Lung (tissue), 11 donors: ENCODE measurements at regions not wholly inside any gene's neighbourhood (a gene's known extent, or its start where the extent isn't known, plus 50 kb on each side); places are given as distances from the start of the nearest gene placed in this dataset.

Experiments used
- ATAC-seq: fragments of 200-7000 bp; cut with Tn5 transposase; one replicate; pipeline ENCODE4 v1.9.1; 2020; ENCODE audit warnings: moderate number of reproducible peaks; ENCODE audit not compliant: insufficient read depth, low FRiP score
- DNase-seq, 3 donors: peaks; one replicate each; pipeline ENCODE4 v3.0.0-alpha.2; 2013 to 2017
- H3K27ac ChIP-seq, 2 donors: one replicate each; pipeline ENCODE4 v1.5.1; 2013; ENCODE audit warnings: mild to moderate bottlenecking in 2 of 2, moderate library complexity in 2 of 2, control low read depth in 1 of 2, inconsistent platforms in 1 of 2, low read depth in 1 of 2, low read length in 1 of 2
- H3K27me3 ChIP-seq, 3 donors: one replicate each; pipeline ENCODE4 v1.5.1; 2013; ENCODE audit warnings: low read length in 2 of 3; ENCODE audit not compliant: control insufficient read depth in 3 of 3, insufficient read depth in 3 of 3
- H3K36me3 ChIP-seq, 4 donors: one replicate each; pipeline ENCODE4 v1.5.1; 2013; ENCODE audit warnings: low read length in 4 of 4, mild to moderate bottlenecking in 1 of 4, moderate library complexity in 1 of 4; ENCODE audit not compliant: control insufficient read depth in 4 of 4, insufficient read depth in 4 of 4
- H3K4me1 ChIP-seq, 5 donors: one replicate each; pipeline ENCODE4 v1.5.1; 2013; ENCODE audit warnings: low read length in 5 of 5, mild to moderate bottlenecking in 2 of 5, moderate library complexity in 1 of 5; ENCODE audit not compliant: control insufficient read depth in 5 of 5, insufficient read depth in 5 of 5
- H3K4me3 ChIP-seq: one replicate; pipeline ENCODE4 v1.5.1; 2013; ENCODE audit warnings: mild to moderate bottlenecking, control low read depth, moderate library complexity
- H3K9ac ChIP-seq, 2 donors: one replicate each; pipeline ENCODE4 v1.5.1; 2013; ENCODE audit warnings: low read length in 2 of 2, control low read depth in 1 of 2; ENCODE audit not compliant: insufficient read depth in 1 of 2
- H3K9me3 ChIP-seq, 4 donors: one replicate each; pipeline ENCODE4 v1.5.1; 2013; ENCODE audit warnings: low read length in 3 of 4, mild to moderate bottlenecking in 1 of 4, moderate library complexity in 1 of 4; ENCODE audit not compliant: control insufficient read depth in 4 of 4, insufficient read depth in 3 of 4
- WGBS, 2 donors: extraction: QIAGEN DNeasy Blood & Tissue Kit; methylation state at CpG; one replicate each; pipeline ENCODE4 v1.1.7; 2013; 5-methylcytosine and 5-hydroxymethylcytosine counted together
- TF ChIP-seq, protein P1 (sequence below): IDR thresholded peaks from 2 replicates; pipeline ENCODE4 v1.5.1; 2012; ENCODE audit warnings: mild to moderate bottlenecking; ENCODE audit errors: control extremely low read depth, extremely low read depth
- donor health status: control.
- donor health status: control.
- donor health status: Bipolar disorder and iron deficiency.
- donor health status: healthy.
- donor health status: DM: yes; HTN: yes; CAD: no.

DNA sequence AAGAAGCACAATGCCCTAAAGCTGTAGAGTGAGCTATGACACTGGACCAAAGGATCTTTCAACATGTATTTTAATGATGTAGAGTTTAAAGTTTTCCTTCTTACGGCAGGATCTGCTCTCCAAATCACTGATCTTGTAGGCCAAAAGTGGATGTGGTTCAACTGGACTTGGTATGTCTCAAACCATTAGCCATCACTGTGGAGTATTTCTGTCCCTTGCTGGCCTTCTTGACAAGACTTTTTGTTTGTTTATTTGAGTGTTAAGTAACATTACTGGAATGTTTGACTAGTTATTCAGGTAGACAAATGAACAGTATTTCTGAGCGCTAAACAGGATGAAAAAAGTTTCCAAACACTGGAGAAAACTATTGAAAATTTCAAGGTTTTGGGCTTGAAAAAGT lies 472.7 kb upstream of the CFAP20DC start:
- no peak for ATAC-seq
- 79 to 93% methylated on average over 2 of the region's 2 CpGs for WGBS, 2 donors
- DNase-seq = no peak

DNA sequence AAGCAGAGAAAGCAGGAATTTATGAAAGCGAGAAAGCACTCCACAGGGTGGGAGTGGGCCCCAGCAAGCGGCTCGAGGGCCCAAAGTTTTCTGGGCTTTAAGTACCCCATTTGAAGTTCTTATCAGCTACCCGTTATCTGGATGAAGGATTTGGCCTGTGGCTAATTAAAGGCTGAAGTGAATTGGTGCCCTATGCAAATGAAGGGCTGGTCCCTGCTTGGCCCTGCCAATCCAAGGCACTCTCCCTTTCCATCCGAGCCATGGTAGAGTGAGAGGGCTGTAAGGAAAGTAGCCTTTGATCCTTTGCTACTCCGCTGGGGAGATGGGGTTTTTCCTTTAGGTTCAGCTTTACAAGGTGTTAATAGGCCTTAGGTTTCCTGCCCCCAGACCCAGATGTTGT lies 469.3 kb upstream of the CFAP20DC start:
- Histone ChIP-seq H3K36me3 (no peaks in the 10 kb centered on the region), H3K9me3 (no peaks in the 10 kb centered on the region), H3K4me1 (peaks cover 0 to 12% (median 0%) of the 10 kb centered on the region in 5 donors), H3K4me3 (no peak overlapping the region), H3K27ac (no peak overlapping the region), H3K9ac (no peak overlapping the region), H3K27me3 (no peaks in the 10 kb centered on the region)
- no peak for ATAC-seq
- DNase-seq = no peak
- WGBS, 2 donors = 86 to 95% methylated on average over 6 of the region's 6 CpGs
- TF ChIP-seq, protein P1, sequence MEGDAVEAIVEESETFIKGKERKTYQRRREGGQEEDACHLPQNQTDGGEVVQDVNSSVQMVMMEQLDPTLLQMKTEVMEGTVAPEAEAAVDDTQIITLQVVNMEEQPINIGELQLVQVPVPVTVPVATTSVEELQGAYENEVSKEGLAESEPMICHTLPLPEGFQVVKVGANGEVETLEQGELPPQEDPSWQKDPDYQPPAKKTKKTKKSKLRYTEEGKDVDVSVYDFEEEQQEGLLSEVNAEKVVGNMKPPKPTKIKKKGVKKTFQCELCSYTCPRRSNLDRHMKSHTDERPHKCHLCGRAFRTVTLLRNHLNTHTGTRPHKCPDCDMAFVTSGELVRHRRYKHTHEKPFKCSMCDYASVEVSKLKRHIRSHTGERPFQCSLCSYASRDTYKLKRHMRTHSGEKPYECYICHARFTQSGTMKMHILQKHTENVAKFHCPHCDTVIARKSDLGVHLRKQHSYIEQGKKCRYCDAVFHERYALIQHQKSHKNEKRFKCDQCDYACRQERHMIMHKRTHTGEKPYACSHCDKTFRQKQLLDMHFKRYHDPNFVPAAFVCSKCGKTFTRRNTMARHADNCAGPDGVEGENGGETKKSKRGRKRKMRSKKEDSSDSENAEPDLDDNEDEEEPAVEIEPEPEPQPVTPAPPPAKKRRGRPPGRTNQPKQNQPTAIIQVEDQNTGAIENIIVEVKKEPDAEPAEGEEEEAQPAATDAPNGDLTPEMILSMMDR = no peak

More for the DNA sequence above, 472.7 kb upstream of the CFAP20DC start:
- H3K4me1 ChIP-seq = peaks cover 0 to 12% (median 0%) of the 10 kb centered on the region in 5 donors
- TF ChIP-seq, protein P1 = no peak
- H3K27ac ChIP-seq = no peak overlapping the region
- H3K36me3 ChIP-seq = no peaks in the 10 kb centered on the region
- H3K27me3 ChIP-seq = no peaks in the 10 kb centered on the region
- no peak overlapping the region for H3K9ac ChIP-seq
- H3K9me3 ChIP-seq = no peaks in the 10 kb centered on the region
- H3K4me3 ChIP-seq = no peak overlapping the region

GRCh38 chr3:59518283-59519055 lies 468.6 kb upstream of the CFAP20DC start:
- H3K4me3 ChIP-seq = no peak overlapping the region
- H3K9me3 ChIP-seq = no peaks in the 10 kb centered on the region
- WGBS, 2 donors = 88 to 94% methylated on average over 14 of the region's 14 CpGs
- peaks cover 0 to 12% (median 0%) of the 10 kb centered on the region in 5 donors for H3K4me1 ChIP-seq
- no peak for DNase-seq
- H3K27me3 ChIP-seq = no peaks in the 10 kb centered on the region
- no peak for ATAC-seq
- H3K9ac ChIP-seq = no peak overlapping the region
- H3K36me3 ChIP-seq = no peaks in the 10 kb centered on the region
- no peak overlapping the region for H3K27ac ChIP-seq
- TF ChIP-seq, protein P1 = no peak
